ENCODE measurements at regions not wholly inside any gene's neighbourhood (a gene's known extent, or its start where the extent isn't known, plus 50 kb on each side); places are given as distances from the start of the nearest gene placed in this dataset.

DNA sequence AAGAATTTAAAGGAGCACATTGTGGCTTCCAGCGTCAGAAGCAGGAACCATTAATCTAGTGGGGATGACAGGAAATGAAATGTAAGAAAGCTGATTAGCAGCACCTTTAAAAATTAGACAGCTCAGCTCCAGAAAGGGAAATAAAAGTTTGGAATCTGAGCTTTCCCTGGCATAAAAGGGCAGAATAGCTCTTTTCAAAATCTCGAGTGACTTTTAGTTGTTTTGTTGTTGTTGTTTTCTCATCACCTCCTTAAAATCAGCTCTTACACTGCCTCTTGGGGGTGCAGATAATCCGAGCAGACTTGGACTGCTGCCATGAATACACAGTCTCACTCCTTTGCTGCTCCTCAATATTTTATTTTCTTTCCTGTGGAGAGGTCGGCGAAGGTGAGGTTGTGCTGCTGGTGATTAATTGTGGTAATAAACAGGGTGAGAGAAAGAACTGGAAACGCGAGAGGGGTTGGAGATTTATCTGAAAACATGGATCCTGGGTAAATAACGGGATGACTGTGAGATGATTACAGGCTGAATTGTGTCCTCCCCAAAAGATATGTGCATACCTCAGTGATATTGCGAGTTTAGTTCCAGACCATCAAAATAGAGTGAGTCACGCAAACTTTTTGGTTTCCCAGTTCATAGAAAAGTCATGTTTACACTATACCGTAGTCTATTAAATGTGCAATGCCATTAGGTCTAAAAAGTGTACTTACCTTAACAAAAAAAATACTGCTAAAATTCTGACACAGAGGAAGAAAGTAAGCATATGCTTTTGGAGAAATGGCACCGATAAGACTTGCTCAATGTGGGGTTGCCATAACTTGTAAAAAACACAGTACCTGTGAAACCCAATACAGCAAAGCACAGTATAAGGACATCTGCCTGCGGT, 787.7 kb downstream of the UQCRFS1 start:
- no peak for DNase-seq

DNA sequence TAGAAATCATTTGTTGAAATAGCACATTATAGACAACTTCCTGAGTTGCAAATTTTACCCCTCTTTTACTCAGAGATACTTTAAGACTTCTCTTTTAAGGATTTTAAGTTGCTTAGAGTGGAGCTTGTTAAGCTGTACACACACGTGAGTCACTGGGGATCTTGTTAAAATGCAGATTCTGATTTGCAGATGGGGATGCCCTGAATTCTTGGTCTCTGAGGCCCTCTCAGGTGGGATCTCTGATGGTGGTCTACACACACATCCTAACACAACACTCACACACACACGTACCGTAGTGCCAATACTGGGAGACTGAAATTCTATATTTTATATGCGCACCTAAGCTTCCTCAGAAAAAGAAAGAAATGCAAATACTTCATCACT, 788.3 kb downstream of the UQCRFS1 start:
- no peak for DNase-seq

DNA sequence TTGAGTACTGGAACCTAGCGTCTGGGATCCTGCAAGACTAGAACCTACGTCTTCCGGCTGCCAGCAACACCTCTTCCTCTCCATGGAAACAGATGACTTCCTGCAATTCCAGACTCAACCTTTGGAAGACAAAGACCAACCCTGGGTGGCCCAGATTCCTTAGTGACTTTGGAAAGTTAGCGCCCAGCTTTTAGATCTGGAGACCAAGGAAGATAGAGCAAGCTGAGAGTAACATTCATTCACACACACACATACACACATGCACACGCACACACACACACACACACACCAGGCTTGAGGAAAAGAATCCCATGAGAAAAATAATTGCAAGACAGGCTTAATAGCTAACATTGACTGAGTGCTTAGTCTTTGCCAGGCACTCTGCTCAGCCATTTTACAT, 788.9 kb downstream of the UQCRFS1 start:
- DNase-seq, result no peak

DNA sequence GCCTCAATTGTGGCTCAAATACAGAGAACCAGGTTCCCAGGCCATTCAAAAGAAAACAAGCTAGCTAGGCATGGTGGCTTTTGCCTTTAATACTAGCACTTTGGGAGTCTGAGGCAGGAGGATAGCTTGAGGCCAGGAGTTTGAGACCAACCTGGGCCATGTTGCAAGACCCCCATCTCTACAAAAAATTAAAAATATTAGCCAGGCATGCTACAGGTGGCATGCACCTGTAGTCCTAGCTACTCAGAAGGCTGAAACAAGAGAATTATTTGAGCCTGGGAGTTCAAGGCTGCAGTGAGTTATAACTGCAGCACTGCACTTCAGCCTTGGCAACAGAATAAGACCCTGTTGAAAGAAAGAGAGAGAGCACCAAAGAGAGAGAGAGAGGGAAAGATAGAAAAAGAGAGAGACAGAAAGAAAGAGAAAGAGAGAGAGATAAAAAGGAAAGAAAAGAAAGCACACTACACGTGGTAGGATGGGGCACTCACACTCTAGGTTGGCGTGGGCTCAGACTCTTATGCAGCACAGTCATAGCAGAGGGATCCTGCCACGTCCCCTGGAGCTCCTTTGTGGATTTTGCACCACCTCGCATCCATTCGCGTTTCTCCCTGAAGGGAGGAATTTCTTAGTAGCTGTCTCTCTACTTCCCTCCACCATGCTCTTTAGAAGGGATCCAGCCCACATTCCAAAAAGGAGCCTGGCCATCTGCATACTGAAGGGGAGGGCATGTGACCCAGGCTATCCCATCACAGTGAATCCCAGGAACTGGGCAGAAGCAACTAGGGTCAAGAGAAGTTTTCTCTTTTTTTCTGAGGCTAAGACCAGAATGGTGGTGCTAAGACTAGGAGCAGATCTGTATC, 789.9 kb downstream of the UQCRFS1 start:
- no peak for DNase-seq

DNA sequence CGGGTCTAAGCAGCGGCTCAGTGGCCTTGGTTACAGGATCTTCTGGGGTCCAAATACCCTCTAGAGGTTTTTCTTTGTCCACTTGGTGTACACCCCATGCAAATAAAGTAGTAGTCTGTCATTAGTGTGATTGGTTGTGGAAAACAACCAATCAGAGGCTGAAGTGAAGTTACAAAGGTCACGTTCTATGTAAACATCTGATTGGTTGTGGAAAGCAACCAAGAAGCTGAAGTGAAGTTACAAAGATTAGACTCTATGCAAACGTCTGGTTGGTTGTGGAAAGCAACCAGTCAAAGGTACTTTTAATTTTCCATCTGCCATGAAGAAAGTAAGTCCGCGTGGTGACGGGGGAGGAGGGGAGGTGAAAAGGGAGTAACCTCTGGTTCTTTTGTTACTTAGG, 790.9 kb downstream of the UQCRFS1 start:
- no peak for DNase-seq

DNA sequence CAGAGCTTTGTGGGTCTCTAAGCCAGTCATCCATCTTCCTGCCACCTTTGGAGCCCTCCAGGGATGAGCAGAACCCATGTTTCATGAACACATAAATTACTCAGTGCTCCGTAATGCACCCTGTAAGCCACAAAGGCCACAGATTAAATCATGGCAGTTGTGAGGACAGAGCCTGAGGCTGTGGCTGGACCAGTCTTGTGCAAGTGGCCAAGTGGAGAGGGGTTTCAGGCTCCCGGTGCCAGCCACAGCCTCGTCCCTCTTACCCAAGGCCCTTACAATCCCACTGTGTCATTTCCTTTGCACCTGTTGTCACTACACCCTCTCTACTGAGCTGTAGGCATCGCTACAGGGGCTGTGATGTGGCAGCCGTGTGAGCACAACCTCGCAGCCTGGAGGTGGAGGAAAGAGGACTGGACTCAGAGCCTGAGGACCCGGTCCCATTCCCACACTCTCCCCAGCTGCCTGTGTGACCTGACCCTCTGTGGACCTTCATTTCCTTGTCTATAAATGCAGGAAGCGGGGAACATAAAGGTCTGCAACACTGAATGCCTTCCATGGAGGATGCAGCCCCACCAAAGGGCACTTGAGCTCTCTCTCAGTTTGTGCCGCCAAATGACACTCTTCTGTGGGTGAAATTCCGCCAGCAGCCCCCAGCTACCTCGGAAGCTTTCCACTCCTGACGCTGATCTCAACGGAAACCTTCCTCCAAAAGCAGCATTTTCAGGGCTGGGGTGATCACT, 792.0 kb downstream of the UQCRFS1 start:
- no peak for DNase-seq

DNA sequence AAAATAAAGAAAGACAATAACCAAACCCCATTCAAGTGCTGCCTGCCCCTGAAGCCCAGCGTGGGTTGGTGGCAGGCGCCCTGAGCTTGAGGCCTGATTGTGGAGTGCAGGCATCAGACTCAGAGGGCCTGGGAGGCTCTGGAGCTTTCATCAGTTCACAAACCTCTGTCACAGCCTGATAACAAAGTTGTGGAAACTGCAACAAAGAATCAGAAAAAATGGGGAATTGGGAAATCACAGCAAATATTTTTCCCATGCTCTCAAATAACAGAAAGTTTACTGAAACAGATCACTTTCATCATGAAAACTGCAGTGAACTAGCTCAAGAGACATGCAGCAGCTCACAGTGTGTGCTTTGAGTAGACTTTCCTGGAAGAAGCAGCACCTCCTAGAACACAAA, 793.6 kb downstream of the UQCRFS1 start:
- no peak for DNase-seq

DNA sequence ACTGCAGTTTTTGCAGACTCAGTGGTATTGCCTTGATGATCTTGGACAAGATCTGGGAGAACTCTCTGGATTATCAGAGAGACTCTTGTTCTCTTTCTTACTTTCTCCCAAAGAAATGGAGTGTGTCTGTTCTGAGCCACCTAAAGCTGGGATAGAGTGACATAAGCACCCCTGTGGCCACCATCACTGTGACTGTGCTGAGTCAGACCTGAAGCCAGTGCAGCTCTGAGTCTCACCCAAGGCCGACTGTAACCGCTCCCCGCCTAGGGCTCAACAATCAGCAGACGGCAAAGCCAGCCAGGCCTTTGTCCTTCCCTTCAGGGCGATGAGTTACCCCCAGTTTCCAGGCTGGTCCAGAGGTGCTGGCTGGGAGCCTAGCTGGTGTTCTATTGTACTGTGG, 795.6 kb downstream of the UQCRFS1 start:
- DNase-seq, result no peak

DNA sequence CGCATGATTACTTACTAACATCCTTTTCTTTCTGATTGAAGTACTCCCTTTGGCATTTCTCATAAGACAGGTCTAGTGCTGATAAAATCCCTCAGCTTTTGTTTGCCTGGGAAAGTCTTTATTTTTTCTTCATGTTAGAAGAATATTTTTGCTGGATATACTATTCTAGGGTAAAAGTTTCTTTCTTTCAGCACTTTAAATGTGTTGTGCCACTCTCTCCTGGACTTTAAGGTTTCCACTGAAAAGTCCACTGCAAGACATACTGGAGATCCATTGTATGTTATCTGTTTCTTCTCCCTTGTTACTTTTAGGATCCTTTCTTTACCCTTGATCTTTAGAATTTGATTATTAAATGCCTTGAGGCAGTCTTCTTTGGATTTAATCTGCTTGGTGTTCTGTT, 796.7 kb downstream of the UQCRFS1 start:
- DNase-seq, result no peak

DNA sequence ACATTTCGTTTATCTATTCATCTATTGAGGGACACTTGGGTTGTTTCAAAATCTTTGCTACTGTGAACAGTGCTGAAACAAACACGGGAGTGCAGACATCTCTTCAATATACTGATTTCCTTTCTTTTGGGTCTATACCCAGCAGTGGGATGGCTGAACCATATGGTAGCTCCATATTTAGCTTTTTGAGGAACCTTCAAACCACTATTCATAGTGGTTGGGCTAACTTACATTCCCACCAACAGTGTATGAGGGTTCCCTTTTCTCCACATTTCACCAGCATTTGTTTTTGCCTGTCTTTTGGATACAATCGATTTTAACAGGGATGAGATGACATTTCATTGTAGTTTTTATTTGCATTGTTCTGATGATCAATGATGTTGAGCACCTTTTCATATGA, 798.2 kb downstream of the UQCRFS1 start:
- DNase-seq, result no peak

DNA sequence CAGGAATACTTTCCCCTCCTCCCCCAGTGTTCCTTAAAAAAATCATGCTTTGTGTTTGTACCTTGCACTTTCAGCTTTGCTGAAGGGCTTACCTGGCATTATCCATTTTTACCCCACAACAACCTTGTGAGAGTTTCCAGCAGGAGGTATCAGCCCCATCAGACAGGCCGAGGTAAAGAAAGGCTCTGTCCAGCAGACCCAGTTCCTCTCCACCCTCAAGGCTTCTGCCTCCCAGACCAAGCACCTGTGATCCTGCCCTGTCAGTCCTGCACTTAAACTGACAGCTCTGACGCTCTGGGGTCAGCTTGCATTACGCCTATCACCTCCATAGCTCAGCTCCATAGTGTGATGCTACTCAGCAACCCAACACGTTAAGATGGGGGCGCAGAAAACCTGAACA, 803.1 kb downstream of the UQCRFS1 start:
- DNase-seq, result no peak

DNA sequence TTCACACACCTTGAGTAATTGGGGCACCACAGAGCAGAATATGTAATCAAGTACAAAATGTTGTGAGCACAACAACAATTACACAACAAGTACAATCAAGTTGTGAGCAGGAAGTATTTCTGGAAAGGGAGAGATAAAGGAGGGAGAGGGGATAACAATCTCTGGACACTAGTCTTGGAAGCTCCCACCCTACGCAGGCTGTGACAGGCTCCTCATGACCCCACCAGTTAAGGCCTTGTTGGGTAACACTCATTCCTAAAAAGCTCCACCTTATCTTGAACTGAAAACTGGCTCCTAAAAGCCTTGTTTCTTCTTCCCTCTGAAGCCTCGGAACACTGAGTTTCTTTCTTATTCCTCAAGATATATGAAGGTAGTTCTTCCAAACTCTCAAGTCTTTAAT, 806.0 kb downstream of the UQCRFS1 start:
- no peak for DNase-seq

DNA sequence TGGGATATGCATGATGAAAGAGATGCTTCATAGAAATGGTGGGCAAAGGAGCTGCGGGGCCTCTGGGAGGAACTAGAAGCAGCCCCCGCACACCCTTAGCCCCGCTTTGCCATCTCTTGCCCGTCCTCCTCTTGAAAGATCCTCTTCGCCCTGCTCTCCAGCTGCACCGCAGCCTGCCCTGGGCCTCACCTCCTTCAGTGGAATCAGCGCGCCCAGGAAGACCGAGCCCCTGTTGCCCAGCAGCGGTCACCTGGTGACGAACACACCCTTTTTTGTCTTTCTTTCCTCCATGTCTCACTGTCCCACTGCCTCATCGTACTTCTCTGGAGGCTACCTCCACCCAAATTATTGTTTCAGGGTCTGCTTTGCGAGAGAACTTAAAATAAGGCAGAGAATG, 807.6 kb downstream of the UQCRFS1 start:
- DNase-seq, result no peak

DNA sequence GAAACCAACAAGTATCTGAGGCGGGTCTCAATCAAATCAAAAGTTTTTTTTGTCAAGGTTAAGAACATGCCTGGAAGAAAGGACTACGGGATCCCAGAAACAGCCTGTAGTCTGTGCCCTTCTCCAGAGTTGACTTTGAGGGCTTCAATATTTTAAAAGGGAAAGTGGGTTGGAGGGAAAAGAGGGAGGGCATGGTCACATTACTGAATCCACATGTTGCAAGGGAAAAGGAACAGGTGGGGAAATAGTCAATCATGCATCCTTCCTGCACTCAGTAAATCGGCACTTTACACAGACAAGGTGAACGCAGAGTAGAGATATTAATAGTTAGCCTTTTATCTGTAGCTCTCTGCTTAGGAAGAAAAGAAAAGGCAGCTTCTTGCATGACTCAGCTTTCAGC, 808.5 kb downstream of the UQCRFS1 start:
- no peak for DNase-seq

DNA sequence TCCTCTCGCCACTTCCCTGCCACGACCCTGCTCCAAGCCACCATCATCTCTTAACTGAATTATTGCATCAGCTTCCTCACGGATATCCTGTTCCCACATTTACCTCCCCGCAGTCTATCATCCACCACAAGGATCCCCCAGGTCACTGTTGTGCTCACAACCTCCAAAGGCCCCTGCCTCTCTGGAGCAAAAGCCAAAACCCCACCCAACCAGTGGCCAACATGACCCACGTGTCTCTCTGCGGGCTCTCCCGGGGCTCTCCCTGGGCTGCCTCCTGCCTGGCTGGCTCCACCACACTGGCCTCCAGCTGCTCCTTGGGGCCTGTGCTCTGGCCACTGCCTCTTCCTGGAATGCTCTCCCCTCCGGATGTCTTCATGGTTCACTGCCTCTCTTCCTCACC, 809.3 kb downstream of the UQCRFS1 start:
- DNase-seq, result no peak

DNA sequence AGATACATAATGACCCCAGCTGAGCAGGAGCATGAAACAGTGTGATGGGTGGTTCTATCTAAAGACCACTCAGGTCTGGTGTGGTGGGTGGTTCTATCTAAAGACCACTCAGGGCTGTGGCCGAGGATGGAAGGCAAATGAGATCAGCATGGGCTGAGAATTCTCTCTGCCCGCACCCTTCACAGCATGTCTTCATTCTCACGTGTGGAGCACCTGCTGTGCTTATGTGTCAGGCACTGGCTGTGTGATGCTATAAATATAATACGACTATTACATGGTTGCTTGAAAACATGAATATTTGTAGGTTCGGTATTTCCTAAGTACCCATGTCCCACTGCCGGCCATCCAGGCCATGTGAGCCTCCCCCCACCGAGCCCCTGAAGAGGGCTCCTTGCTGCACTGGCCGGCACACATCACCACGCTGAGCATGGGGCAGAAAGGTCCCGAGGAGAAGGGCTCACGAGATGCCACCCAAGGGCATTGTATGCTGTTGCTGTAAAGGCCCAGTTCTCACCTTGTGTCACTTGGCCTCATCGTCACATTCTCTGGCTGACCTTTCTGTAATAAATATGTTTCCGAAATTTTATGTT, 810.2 kb downstream of the UQCRFS1 start:
- DNase-seq, result no peak

DNA sequence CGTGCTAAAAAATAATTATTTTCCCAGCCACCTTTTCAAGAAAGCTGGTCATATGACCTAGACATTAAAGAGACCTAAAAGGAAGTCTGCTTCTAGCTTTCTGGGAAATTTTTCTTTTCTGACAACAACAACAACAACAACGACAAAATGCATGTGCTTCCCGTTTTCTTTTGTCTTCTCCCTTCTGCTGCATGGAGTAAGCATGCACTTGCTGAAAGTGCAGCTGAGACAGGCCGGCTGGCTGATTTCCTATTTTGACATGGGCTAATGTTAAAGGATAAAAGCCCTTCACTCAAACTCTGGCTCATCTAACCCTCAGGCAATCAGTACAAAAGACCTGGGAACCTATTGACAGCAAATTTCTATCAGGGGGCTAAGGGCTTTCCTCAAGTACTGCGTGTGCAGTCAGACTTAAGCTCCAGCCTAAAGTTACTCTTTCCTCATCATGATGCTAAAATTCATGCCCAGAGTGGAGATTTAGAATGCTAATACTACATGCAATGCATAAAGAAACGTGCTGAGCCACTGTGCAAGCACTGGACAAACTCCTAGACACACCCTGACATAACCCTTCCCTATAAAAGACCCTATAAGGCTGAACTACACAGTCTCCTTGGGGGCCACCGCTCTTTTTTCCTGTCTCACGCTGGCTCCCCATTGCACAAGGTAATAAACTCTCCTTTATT, 811.1 kb downstream of the UQCRFS1 start:
- no peak for DNase-seq

DNA sequence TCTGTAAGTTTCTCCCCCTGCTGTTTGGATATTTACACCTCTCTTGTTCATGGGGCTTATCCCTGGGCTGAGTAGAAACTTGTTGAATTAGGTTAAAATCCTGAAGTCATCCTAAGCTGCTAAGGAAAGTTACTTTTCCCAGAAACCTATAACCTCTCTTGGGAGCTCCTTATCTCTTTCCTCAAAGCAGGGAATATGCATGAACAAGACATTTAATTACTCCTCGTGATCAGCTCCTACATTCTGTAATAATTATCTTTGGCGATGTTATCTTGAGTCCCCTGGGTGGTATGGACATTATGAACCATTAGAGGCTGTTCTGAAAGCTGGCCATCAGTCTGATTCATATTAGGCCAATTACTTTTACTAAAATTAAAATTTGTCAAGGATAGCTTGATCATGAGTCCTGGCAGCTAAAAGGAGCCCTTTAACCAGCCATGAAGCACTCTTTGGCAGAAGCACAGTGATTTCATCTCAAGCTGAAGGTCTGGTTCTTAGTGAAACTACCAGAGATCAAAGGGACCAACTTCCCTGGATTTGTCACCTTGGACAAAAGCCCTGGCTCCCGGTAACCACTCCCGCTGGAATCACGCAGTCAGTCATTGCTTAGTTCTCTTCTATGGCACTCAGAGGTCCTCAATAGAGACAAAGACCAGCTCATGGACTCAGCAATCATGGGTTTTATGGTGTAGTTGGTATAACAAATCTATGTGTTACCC, 811.8 kb downstream of the UQCRFS1 start:
- DNase-seq, result no peak

DNA sequence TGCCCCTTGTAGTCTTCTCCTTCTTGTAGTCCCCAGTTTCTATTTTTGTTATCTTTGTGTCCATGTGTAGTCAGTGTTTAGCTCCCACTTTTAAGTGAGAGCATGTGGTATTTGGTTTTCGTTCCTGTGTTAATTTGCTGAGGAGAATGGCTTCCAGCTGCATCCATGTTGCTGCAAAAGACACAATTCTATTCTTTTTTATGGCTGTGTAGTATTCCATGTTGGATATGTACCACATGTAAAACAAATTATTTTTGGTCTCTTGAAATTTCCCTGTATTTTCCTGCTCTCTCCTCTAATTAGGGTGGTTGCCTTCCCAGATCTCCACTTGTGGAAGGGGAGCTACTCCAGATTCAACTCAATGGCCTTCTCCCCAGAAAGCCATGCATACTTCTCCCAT, 813.8 kb downstream of the UQCRFS1 start:
- DNase-seq, result no peak

DNA sequence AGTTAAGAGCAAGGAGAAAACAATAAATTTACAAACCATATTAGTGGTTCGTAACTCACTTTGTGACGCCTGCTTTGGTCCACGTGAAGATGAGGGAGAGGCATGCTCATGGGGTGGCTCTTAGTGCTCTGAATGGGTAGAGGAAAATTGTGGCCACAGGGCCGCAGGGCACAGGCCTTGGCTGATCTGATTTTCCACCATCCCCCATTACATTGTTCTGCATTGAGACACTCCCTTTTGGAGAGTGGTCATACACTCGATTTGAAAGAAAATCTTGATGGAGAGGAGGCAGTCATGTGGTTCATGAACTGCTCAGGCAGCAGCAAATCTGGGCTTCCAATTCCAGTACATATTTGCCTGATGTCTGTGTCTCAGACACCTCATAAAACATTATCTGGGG, 815.2 kb downstream of the UQCRFS1 start:
- no peak for DNase-seq

DNA sequence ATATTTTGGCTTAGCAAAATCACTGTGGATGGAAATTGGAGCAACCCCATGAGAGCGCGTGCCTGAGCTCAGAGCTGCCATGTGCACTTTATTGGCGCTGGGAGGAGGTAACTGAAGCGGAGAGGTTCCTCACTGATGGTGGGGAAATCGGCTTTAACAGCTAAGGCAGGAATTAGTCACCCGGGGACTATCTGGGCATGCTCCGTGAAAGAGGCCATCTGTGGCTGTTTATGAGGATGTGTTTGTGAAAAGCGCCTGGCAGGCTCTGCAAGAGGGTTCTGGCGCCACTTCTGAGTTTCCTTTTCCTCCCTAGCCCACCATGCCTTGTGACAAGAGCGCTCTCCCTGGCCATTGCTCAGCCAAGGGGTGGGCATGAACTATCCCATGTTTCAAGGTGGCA, 815.6 kb downstream of the UQCRFS1 start:
- DNase-seq, result no peak

DNA sequence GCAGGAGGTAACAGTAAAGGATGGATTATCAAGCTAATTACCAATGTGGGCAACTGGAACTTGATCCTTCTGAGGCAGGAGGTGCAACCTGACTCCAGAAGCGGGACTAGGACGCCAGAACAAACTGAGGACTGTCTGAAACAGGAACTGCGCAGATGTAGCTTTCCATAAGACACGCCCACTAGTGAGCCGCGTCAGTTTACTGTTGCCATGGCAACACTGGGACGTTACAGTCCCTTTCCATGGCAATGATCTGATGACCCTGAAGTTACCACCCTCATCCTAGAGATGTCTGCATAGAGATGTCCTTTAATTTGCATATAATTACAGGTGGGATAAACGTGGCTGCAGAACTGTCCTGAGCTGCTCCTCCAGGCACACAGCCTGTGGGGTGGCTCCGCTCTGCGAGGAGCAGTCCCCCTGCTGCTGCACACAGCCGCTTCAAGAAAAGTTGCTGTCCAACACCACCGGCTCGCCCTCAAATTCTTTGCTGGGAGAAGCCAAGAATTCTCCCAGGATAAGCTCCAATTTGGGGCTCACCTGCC, 816.6 kb downstream of the UQCRFS1 start:
- DNase-seq, result no peak

All from activated CD8-positive, alpha-beta memory T cell treated with anti-CD3 and anti-CD28 coated beads, Interleukin-2, amount 50 U/mL, for 48 hours (primary cell).